Muscle layer of colon (tissue), 2 donors: ENCODE measurements at regions not wholly inside any gene's neighbourhood (a gene's known extent, or its start where the extent isn't known, plus 50 kb on each side); places are given as distances from the start of the nearest gene placed in this dataset.

Source experiments
- H3K27ac ChIP-seq: one replicate; pipeline ENCODE4 v1.7.0; 2013; ENCODE audit warnings: low read depth, mild to moderate bottlenecking, low read length, moderate library complexity
- H3K27me3 ChIP-seq, 2 donors: one replicate each; pipeline ENCODE4 v1.7.0; 2013; ENCODE audit warnings: low read length in 2 of 2, mild to moderate bottlenecking in 2 of 2; ENCODE audit not compliant: insufficient read depth in 2 of 2, control insufficient read depth in 1 of 2
- H3K36me3 ChIP-seq: one replicate; pipeline ENCODE4 v1.7.0; 2013; ENCODE audit warnings: mild to moderate bottlenecking, low read length; ENCODE audit not compliant: insufficient read depth
- H3K4me1 ChIP-seq: one replicate; pipeline ENCODE4 v1.7.0; 2013; ENCODE audit warnings: mild to moderate bottlenecking, low read length; ENCODE audit not compliant: insufficient read depth
- H3K4me3 ChIP-seq, 2 donors: one replicate each; pipeline ENCODE4 v1.7.0; 2013; ENCODE audit warnings: low read length in 2 of 2, low read depth in 1 of 2, mild to moderate bottlenecking in 1 of 2, moderate library complexity in 1 of 2
- H3K9ac ChIP-seq: one replicate; pipeline ENCODE4 v1.7.0; 2013; ENCODE audit warnings: low read length
- H3K9me3 ChIP-seq: one replicate; pipeline ENCODE4 v1.7.0; 2013; ENCODE audit warnings: mild to moderate bottlenecking, low read length
- donor health status: abdominal sarcoma.
- donor health status: Adenocarcinoma of cecum.

DNA sequence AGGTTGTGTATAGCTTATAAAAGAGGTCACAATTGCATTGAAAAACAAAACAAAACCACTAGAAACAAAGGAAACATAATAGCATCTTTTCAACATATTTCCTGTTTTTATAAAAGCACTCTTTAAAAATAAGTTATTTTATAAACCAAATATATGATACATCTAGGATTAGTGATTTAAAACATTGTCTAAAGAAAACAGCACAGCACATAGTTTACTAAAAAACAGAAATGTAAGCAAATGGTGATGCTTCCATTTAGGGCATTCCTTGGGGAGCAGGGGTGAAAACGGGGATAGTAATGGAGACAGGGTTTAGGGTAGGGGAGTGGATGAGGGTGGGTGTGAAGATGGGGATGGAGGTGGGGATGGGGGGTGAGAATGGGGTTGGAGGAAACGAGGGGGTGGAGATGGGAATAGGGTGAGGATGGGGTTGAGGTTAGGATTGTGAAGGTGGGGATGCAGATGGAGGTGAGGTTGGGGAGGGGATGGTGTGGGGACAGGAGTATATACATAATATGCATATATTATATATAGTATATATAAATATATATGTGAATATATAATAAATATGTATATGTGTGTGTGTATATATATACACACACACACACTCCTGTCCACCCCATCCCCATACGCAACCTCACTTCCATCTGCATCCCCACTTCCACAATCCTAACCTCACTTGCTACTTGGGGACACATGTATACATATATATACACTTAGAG is 1519.5 kb downstream of the CDH11 start:
- Histone ChIP-seq H3K27ac (no peak overlapping the region), H3K4me1 (no peaks in the 10 kb centered on the region), H3K4me3 (no peak overlapping the region), H3K27me3 (no peaks in the 10 kb centered on the region), H3K9ac (no peak overlapping the region), H3K9me3 (no peaks in the 10 kb centered on the region), H3K36me3 (no peaks in the 10 kb centered on the region)

GRCh38 chr16:63596716-63597115 is 1525.1 kb downstream of the CDH11 start:
- no peaks in the 10 kb centered on the region for H3K36me3 ChIP-seq
- H3K27ac ChIP-seq = no peak overlapping the region
- H3K27me3 ChIP-seq = no peaks in the 10 kb centered on the region
- no peak overlapping the region for H3K9ac ChIP-seq
- no peaks in the 10 kb centered on the region for H3K9me3 ChIP-seq
- H3K4me3 ChIP-seq = no peak overlapping the region
- no peaks in the 10 kb centered on the region for H3K4me1 ChIP-seq

GRCh38 chr16:63592852-63593251 is 1529.0 kb downstream of the CDH11 start:
- Histone ChIP-seq H3K27me3 (no peaks in the 10 kb centered on the region), H3K4me3 (no peak overlapping the region), H3K9me3 (no peaks in the 10 kb centered on the region), H3K4me1 (no peaks in the 10 kb centered on the region), H3K9ac (no peak overlapping the region), H3K27ac (no peak overlapping the region), H3K36me3 (no peaks in the 10 kb centered on the region)

- Histone ChIP-seq H3K4me3 (no peak overlapping the region), H3K9ac (no peak overlapping the region), H3K9me3 (no peaks in the 10 kb centered on the region), H3K27ac (no peak overlapping the region), H3K4me1 (no peaks in the 10 kb centered on the region), H3K27me3 (no peaks in the 10 kb centered on the region), H3K36me3 (no peaks in the 10 kb centered on the region)
These were observed 1540.3 kb downstream of the CDH11 start for GRCh38 chr16:63581570-63581969.

DNA sequence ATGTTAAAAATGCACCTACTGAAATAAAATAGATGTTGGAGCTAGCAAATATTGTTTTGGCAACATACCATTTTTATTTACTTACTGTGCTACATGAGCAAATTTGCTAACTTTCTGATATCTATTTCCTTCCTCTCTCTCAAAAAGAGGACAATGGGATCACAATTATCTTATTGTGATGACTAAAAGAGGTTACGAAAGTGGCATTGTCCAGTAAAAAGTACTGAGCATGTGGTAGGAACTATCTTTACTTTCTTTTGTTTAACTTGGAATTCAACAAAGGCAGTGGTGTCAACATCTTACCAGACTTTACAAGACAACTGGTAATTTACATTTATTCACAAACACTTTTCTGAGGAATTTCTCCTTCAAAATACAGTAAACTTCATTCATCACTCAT is 1542.6 kb upstream of the CDH8 start:
- Histone ChIP-seq H3K4me1 (no peaks in the 10 kb centered on the region), H3K4me3 (no peak overlapping the region), H3K27me3 (no peaks in the 10 kb centered on the region), H3K9ac (no peak overlapping the region), H3K9me3 (no peaks in the 10 kb centered on the region), H3K27ac (no peak overlapping the region), H3K36me3 (no peaks in the 10 kb centered on the region)

DNA sequence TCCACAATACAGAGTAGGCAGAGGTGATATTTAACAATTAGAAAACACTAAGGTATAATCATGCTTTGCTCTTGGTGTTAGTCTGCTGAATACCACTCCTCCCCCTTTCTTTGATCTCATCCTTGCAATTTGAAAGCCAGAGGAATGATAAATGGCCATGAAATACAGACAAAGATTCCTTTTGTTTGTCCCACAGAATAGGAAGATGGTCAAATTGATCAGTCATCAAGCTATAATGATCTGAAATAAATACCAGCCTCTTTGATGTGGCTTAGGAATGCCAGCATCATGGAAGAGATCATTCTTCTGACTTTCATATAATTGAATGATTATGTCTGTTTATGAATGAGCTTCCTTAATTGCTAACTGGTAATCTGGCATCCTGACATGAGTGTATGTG is 1541.7 kb upstream of the CDH8 start:
- H3K9ac ChIP-seq = no peak overlapping the region
- no peaks in the 10 kb centered on the region for H3K27me3 ChIP-seq
- H3K4me1 ChIP-seq = no peaks in the 10 kb centered on the region
- H3K9me3 ChIP-seq = no peaks in the 10 kb centered on the region
- no peak overlapping the region for H3K27ac ChIP-seq
- no peaks in the 10 kb centered on the region for H3K36me3 ChIP-seq
- no peak overlapping the region for H3K4me3 ChIP-seq

DNA sequence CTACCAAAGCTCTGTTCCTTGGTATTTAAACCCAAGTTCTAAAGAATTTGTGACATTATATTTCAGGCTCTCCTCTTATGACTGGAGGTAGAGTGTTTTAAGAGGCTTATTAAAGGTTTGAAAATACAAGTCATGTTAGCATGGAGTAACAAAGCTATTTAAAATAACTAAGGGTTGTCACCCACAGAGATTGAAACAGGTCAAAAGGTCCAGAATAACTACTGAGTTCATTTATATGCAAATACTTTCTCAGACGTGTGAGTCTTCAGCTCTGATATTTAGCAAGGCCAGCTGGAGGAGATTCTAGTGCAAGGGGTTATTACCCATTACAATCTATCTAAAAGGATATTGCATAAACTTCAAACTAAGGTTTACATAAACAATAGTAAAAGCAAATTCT is 1538.8 kb upstream of the CDH8 start:
- no peaks in the 10 kb centered on the region for H3K36me3 ChIP-seq
- H3K9me3 ChIP-seq = no peaks in the 10 kb centered on the region
- no peak overlapping the region for H3K4me3 ChIP-seq
- no peak overlapping the region for H3K27ac ChIP-seq
- H3K9ac ChIP-seq = no peak overlapping the region
- no peaks in the 10 kb centered on the region for H3K4me1 ChIP-seq
- no peaks in the 10 kb centered on the region for H3K27me3 ChIP-seq

DNA sequence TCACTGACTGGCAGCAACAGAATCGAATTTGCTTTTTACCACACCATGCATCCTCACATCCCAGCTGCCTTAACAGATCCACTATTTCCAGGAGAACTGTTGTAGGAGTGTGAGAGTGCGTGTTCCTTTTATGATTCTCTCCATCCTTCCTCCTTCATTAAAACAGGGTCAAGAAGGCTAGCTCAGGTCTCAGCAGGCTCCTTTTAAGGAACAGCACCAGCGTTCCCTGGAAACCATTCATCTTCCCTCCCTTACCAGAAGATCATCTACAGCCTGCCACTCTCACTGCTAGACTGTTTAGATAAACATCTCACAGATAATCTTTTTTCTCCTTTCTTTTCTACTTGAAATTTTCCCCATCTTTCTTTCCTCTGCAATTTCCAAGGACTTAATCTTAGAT is 1531.9 kb upstream of the CDH8 start:
- no peak overlapping the region for H3K4me3 ChIP-seq
- H3K36me3 ChIP-seq = no peaks in the 10 kb centered on the region
- H3K27ac ChIP-seq = no peak overlapping the region
- H3K4me1 ChIP-seq = no peaks in the 10 kb centered on the region
- no peak overlapping the region for H3K9ac ChIP-seq
- H3K9me3 ChIP-seq = no peaks in the 10 kb centered on the region
- no peaks in the 10 kb centered on the region for H3K27me3 ChIP-seq

GRCh38 chr16:63563819-63564505 is 1527.7 kb upstream of the CDH8 start:
- H3K4me3 ChIP-seq = no peak overlapping the region
- H3K27ac ChIP-seq = no peak overlapping the region
- no peaks in the 10 kb centered on the region for H3K36me3 ChIP-seq
- H3K4me1 ChIP-seq = no peaks in the 10 kb centered on the region
- H3K9me3 ChIP-seq = no peaks in the 10 kb centered on the region
- H3K27me3 ChIP-seq = no peaks in the 10 kb centered on the region
- no peak overlapping the region for H3K9ac ChIP-seq

- no peak overlapping the region for H3K4me3 ChIP-seq
- H3K9me3 ChIP-seq = no peaks in the 10 kb centered on the region
- H3K27me3 ChIP-seq = no peaks in the 10 kb centered on the region
- H3K36me3 ChIP-seq = no peaks in the 10 kb centered on the region
- H3K9ac ChIP-seq = no peak overlapping the region
- H3K4me1 ChIP-seq = no peaks in the 10 kb centered on the region
- H3K27ac ChIP-seq = no peak overlapping the region
These were observed 1517.7 kb upstream of the CDH8 start for GRCh38 chr16:63553980-63554379.

DNA sequence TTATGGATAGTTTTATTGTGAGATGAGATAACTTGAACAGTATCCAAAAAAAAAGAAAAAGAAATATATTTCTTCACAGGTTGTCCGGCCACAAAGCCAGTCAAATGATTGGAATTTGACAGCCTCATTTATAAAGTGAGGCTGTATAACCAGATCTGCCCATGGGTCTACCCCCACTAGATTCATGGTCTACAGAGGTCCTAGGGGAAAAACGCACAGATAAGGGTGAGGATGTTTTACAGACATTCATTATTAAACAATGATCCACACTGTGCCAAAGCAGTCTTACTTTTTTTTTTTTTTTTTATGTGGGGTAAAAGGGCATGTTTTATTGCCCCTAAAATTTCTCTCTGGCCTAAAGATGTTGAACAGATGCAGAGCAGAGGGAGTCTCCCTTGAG is 1503.0 kb upstream of the CDH8 start:
- Histone ChIP-seq H3K4me1 (no peaks in the 10 kb centered on the region), H3K27me3 (no peaks in the 10 kb centered on the region), H3K4me3 (no peak overlapping the region), H3K27ac (no peak overlapping the region), H3K9ac (no peak overlapping the region), H3K9me3 (no peaks in the 10 kb centered on the region), H3K36me3 (no peaks in the 10 kb centered on the region)

- Histone ChIP-seq H3K27ac (no peak overlapping the region), H3K9me3 (no peaks in the 10 kb centered on the region), H3K27me3 (no peaks in the 10 kb centered on the region), H3K4me1 (peaks cover 6% of the 10 kb centered on the region), H3K36me3 (no peaks in the 10 kb centered on the region), H3K4me3 (no peak overlapping the region), H3K9ac (no peak overlapping the region)
These were observed 1494.7 kb upstream of the CDH8 start for GRCh38 chr16:63530974-63531373.
